ENCODE measurements at regions not wholly inside any gene's neighbourhood (a gene's known extent, or its start where the extent isn't known, plus 50 kb on each side); places are given as distances from the start of the nearest gene placed in this dataset.

- DNase-seq: no peak
Observed at GRCh38 chr6:134866563-134866962, 83.3 kb downstream of the ALDH8A1 start.

GRCh38 chr6:134864558-134864957, 85.3 kb downstream of the ALDH8A1 start:
- DNase-seq: no peak

- DNase-seq: no peak
Observed at GRCh38 chr6:134863763-134864510, 86.0 kb downstream of the ALDH8A1 start.

GRCh38 chr6:134854366-134854765, 95.5 kb downstream of the ALDH8A1 start:
- DNase-seq: no peak

GRCh38 chr6:134853111-134854055, 96.5 kb downstream of the ALDH8A1 start:
- DNase-seq: peak; percentile 61

- no peak for DNase-seq
Observed at GRCh38 chr6:134851548-134851947, 98.4 kb downstream of the ALDH8A1 start.

DNA sequence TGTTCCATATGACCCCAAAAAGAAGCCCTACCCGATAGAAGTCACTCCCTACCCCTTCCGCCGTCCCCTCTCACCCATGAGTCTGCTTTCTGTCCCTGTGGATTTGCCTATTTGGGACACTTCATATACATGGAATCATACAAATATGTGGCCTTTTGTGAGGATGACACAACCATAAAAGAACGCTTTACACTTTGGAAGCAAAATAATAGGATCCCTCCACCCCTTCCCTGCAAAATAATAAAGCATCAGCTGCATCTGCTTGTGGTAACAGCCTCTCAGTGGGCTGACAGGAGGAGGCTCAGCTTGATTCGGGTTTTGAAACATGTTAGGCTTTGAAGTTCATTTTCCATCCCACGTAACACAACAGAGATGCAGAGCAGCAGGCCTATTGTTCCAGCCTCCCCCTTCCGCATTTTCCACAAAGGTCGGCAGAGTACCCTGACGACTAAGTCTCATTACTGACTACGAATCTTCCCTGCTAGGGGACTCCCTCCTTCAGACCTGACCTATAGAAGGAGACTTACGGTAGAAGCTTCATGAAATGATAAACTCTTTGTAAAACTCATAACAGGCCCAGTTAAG, 99.1 kb downstream of the ALDH8A1 start:
- DNase-seq: peak; percentile 73

GRCh38 chr6:134849920-134850447, 99.9 kb downstream of the ALDH8A1 start:
- DNase-seq: no peak

DNA sequence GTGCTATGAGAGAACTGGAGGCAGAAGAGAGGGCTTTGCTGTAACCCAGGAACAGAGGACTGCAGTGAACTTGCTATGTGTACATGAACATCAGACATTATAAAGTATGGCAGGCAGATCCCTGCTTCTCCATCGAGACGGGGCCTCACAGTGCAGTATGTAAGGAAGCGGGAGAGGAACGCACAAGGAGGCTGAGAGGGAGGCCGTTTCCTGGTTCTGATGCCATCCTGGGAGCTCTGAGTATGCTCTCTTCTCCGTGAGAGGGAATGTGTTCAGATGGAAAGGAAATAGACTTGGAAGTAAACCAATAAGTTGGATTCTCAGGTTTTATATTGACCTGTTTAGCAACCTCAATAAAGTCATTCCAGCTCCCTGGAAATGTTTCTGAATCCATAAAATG, 101.8 kb downstream of the ALDH8A1 start:
- no peak for DNase-seq

DNA sequence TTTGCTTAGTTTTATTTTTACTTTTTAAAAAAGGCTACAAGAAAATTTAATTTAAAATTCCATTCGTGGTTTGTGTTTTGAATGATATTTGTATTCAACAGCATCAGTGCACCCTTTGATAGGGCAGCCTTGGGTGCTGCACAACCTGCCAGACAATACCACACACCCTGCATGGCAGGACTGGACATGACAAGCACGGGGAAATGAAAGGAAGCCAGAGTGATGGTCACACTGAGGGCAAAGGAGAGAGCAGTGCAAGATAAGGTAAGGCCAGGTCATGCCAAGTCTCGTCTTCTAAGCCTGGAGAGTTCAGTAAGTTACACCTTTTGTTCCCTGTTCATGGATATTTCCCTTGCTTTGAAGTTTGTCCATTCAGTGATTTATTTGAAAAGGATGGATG, 103.0 kb downstream of the ALDH8A1 start:
- no peak for DNase-seq

- no peak for DNase-seq
Observed at GRCh38 chr6:134846031-134846430, 103.9 kb downstream of the ALDH8A1 start.

GRCh38 chr6:134844120-134844519, 105.8 kb downstream of the ALDH8A1 start:
- DNase-seq: no peak

DNA sequence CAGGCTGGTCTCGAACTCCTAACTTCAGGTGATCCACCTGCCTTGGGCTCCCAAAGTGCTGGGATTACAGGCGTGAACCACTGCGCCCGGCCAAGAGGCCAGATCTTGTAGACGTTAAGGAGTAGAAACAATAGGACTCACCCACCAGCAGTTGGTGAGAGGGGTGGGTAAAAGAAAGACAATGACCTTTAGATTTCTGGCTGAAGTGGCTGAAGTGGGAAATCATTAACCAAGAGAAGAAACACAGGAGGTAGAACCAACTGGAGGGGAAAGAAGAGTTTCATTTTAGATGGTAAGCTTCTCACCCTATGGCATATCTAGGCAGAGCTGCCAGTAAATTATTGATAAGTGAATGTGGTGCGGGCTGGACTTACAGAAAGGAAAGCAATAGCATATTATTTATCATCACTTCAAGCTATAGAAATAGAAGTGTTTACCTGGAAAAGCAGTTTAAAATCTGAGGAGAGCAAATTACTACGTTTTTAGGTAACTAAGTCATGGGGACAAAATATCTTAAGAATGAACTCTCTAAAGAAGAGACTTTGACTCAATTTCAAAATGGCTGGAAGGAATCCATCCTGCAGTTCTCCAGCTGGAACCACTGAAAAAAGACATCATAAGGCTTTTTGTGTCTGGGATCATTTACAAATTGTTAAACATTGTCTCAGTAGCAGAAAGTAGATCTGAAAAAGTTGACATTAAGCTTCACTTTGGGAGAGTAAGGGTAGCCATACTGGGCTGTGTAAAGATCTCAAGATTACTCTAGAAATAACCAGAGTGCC, 109.6 kb downstream of the ALDH8A1 start:
- no peak for DNase-seq

DNA sequence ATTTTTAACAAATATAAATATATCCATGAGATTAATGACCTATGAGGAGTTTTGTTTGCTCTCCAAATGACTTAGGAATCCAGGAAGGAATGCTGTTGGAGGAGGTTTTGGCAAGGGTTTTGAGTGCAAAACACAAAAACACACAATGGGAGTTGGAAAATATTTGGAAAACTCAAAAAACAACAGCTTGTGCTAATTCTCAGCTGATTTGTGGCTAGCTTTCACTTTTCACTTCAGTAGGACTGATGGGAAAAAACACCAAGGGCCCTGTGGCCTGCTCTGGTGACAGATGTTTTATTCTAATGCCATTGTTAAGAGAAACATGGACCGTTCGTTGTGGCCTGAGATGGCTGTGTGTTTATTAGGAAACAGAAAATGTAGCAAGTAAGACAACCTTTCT, 113.9 kb downstream of the ALDH8A1 start:
- DNase-seq: peak; percentile 54

- no peak for DNase-seq
Observed at GRCh38 chr6:134830940-134831339, 119.0 kb downstream of the ALDH8A1 start.

DNA sequence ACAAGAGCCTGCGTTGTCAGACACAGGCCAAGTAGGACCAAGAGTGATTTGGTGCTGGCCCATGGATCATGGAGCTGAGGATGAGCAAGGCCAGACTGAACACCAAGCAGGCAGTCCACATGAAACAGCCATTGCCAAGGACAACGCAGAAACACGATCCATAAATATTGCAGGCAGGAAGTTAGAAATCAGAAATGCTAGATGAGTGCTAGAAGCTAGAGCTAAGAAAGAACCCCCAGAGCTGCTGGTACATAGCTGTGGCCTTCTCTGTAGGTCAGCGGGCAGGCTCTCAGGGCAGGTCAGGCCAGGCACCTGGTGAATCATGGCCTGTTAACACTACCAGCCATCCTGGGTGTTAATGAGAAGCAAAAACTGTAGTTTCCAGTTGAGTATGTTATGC, 119.7 kb downstream of the ALDH8A1 start:
- DNase-seq: no peak

DNA sequence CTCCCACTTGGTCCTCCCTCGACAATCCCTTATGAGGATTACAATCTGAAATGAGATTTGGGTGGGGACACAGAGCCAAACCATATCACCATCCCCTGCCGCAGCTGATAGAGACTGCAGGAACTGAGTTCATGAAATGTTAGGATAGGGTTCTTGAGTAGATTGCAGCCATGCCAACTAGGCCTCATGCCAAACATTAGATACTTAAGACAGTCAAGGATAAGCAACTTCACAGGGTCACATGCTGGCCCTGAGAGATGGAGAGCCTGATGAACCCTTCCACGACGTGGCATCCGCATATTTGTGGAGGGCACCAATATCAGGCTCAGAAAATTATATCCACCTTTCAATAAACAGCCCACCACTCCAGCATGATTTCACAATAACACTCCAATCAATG, 121.3 kb downstream of the ALDH8A1 start:
- DNase-seq: no peak

GRCh38 chr6:134826889-134827737, 122.8 kb downstream of the ALDH8A1 start:
- peak; percentile 95 for DNase-seq

DNA sequence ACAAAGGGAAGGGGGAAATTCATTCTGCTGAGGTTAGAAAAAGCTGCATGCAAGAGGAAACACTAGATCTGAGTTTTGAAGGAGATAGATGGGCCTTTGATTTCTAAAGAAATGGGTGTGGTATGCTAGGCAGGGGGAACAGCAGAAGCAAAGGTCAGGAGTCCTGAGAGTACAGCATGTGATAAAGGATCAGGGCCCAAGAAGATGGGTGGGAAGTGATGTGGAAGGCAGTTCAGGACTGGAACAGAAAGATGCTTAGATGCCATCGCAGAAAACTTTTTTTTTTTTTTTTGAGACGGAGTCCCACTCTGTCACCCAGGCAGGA, 126.2 kb downstream of the ALDH8A1 start:
- no peak for DNase-seq

GRCh38 chr6:134822920-134823709, 126.8 kb downstream of the ALDH8A1 start:
- peak; percentile 83 for DNase-seq

Measured in fibroblast of skin of right biceps (primary cell).